Body of pancreas (tissue), 4 donors: ENCODE measurements at regions not wholly inside any gene's neighbourhood (a gene's known extent, or its start where the extent isn't known, plus 50 kb on each side); places are given as distances from the start of the nearest gene placed in this dataset.
"Not testable (repeated sequence)": the region's sequence is repeated elsewhere in the genome, so short reads cannot be mapped to it uniquely, and the experiment has no call there.

Experiments
- ATAC-seq: fragments of 150-250 bp; one replicate; pipeline ENCODE4 v1.9.1; 2016
- DNase-seq, 4 donors: peaks; one replicate each; pipeline ENCODE4 v3.0.0-alpha.2; 2019
- H3K27ac ChIP-seq, 4 donors: fragments of 200-600 bp; sonication (generic); 1 replicate in 3 of 4; 2 replicates in 1 of 4; pipeline versions ENCODE4 v1.5.1 to v1.6.1; 2016 to 2019; ENCODE audit warnings: mild to moderate bottlenecking in 1 of 4, mixed read lengths in 1 of 4, moderate library complexity in 1 of 4
- H3K27me3 ChIP-seq, 2 donors: fragments of 200-600 bp; sonication (generic); one replicate each; pipeline ENCODE4 v1.6.0; 2016; ENCODE audit warnings: mild to moderate bottlenecking in 1 of 2
- H3K36me3 ChIP-seq, 2 donors: fragments of 200-600 bp; sonication (generic); replicated peaks in 1 of 2; 2 replicates each; pipeline ENCODE4 v1.5.1; 2016; ENCODE audit warnings: low read depth in 2 of 2; ENCODE audit not compliant: insufficient read depth in 1 of 2
- H3K4me1 ChIP-seq: fragments of 200-600 bp; sonication (generic); one replicate; pipeline ENCODE4 v1.6.0; 2016
- H3K4me3 ChIP-seq, 2 donors: fragments of 200-600 bp; sonication (generic); 1 replicate in 1 of 2; 2 replicates in 1 of 2; pipeline ENCODE4 v1.5.1; 2016 to 2019
- H3K9me3 ChIP-seq, 3 donors: fragments of 200-600 bp; sonication (generic); 1 replicate in 2 of 3; 2 replicates in 1 of 3; pipeline ENCODE4 v1.5.1; 2016
- CTCF ChIP-seq, 7 experiments: fragments of 450-650 bp in 4 of 7; fragments of 200-600 bp in 3 of 7; sonication (generic) in 3 of 7; IDR thresholded peaks; one replicate each; pipeline ENCODE4 v1.5.1; 2016 to 2019; ENCODE audit warnings: antibody characterized with exemption in 7 of 7
- POLR2A ChIP-seq, 3 donors: fragments of 450-650 bp; IDR thresholded peaks; one replicate each; pipeline ENCODE4 v1.6.1; 2016; ENCODE audit warnings: antibody characterized with exemption in 3 of 3, mild to moderate bottlenecking in 2 of 3
- WGBS, 2 donors: methylation state at CpG; one replicate each; pipeline ENCODE4 v1.1.5; 2017; 5-methylcytosine and 5-hydroxymethylcytosine counted together
- intact Hi-C: fragments of 100-400 bp; cut with DNase I; formaldehyde crosslinking; loops from one replicate; pipeline ENCODE4 v1.15.1; 2023

- DNase-seq (peak in 3 of 4 donors; percentile 47 to 53 (median 50)), ATAC-seq (no peak)
- no peaks in the 10 kb centered on the region for H3K36me3 ChIP-seq
- intact Hi-C loops: no loop called here
- no peak overlapping the region for H3K4me3 ChIP-seq
- H3K27ac ChIP-seq: no peak overlapping the region
- TF ChIP-seq POLR2A (IDR thresholded peaks at IDR 0.05): no peak
- TF ChIP-seq CTCF (IDR thresholded peaks at IDR 0.05): no peak
- no peaks in the 10 kb centered on the region for H3K9me3 ChIP-seq
- H3K4me1 ChIP-seq: peaks cover 8% of the 10 kb centered on the region
- 67 to 78% methylated on average over 15 of the region's 15 CpGs for WGBS, 2 donors
- H3K27me3 ChIP-seq: no peaks in the 10 kb centered on the region
Measured at GRCh38 chr2:105515581-105516415, 116.9 kb upstream of the FHL2 start.

- Histone ChIP-seq H3K27me3 (no peaks in the 10 kb centered on the region), H3K4me1 (peaks cover 8% of the 10 kb centered on the region), H3K27ac (no peak overlapping the region), H3K9me3 (no peaks in the 10 kb centered on the region), H3K36me3 (no peaks in the 10 kb centered on the region), H3K4me3 (no peak overlapping the region)
- intact Hi-C loops: no loop called here
- no peak for ATAC-seq
- DNase-seq: no peak
- WGBS, 2 donors: 65 to 69% methylated on average over 6 of the region's 6 CpGs
- TF ChIP-seq POLR2A (IDR thresholded peaks at IDR 0.05): no peak
- TF ChIP-seq CTCF (IDR thresholded peaks at IDR 0.05): no peak
Measured at GRCh38 chr2:105514576-105514975, 115.7 kb upstream of the FHL2 start.

- no peak overlapping the region for H3K27ac ChIP-seq
- no peaks in the 10 kb centered on the region for H3K36me3 ChIP-seq
- H3K4me3 ChIP-seq: no peak overlapping the region
- H3K27me3 ChIP-seq: no peaks in the 10 kb centered on the region
- no peaks in the 10 kb centered on the region for H3K9me3 ChIP-seq
- WGBS, 2 donors: 64 to 67% methylated on average over 4 of the region's 4 CpGs
- DNase-seq: no peak
- no peaks in the 10 kb centered on the region for H3K4me1 ChIP-seq
- TF ChIP-seq CTCF (IDR thresholded peaks at IDR 0.05): no peak
- TF ChIP-seq POLR2A (IDR thresholded peaks at IDR 0.05): no peak
- intact Hi-C loops: no loop called here
- ATAC-seq: no peak
Measured at GRCh38 chr2:105510761-105511528, 112.1 kb upstream of the FHL2 start.

GRCh38 chr2:105509269-105510086, 110.6 kb upstream of the FHL2 start:
- Histone ChIP-seq H3K36me3 (no peaks in the 10 kb centered on the region), H3K9me3 (no peaks in the 10 kb centered on the region), H3K4me1 (no peaks in the 10 kb centered on the region), H3K27ac (no peak overlapping the region), H3K4me3 (no peak overlapping the region), H3K27me3 (no peaks in the 10 kb centered on the region)
- 48 to 54% methylated on average over 3 to 6 of the region's 6 CpGs for WGBS, 2 donors
- ATAC-seq: no peak
- intact Hi-C loops: no loop called here
- no peak for DNase-seq
- TF ChIP-seq POLR2A (IDR thresholded peaks at IDR 0.05): no peak
- no peak for TF ChIP-seq CTCF (IDR thresholded peaks at IDR 0.05)

- WGBS, 2 donors: 63 to 65% methylated on average over 1 of the region's 1 CpG
- H3K4me1 ChIP-seq, DNase-seq, H3K27me3 ChIP-seq, H3K36me3 ChIP-seq, H3K4me3 ChIP-seq, intact Hi-C loops, ATAC-seq, H3K27ac ChIP-seq, H3K9me3 ChIP-seq: not testable (repeated sequence)
Measured at GRCh38 chr2:105506860-105507259, 108.0 kb upstream of the FHL2 start.
